SKM-1 treated with dmso at 0.1 percent for 144 hours (cell line): ENCODE measurements at regions not wholly inside any gene's neighbourhood (a gene's known extent, or its start where the extent isn't known, plus 50 kb on each side); places are given as distances from the start of the nearest gene placed in this dataset.
"Not testable (repeated sequence)": the region's sequence is repeated elsewhere in the genome, so short reads cannot be mapped to it uniquely, and the experiment has no call there.

ENCODE experiments used
- DNase-seq: peaks from one replicate; lab custom pipeline; 2025; ENCODE audit not compliant: unreplicated experiment; lab: John Stamatoyannopoulos, UW

DNA sequence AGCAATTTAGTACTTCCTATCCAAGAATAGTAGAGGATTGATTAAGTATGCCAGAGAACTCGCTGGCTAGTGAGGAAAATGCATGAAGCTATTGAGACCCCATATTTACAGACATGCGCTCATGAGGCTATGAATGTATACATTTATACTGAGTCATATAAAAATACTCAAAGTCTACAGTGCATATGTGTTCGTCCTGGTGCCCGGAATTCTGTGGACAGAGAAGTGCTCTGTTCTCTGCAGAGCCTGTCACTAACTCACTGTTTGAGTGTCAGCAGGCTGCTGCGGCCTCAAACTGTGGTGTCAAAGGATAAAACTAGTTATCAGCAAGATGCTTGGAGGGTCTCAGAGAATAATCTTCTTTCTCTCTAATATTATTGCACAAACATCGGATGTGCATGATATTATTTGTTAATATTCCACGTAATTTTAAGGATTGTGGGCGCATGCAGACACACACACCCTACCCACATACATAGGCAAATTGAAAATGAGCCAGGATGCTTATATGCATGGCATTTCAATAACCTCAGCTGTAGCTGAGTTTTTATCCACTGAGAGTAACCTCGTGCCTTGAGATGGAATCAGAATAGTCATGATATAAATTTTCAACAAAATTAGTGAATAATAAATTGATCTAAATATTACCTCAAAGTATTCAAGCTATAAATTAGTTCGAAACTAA is 50.0 kb upstream of the TSC22D2 start:
- DNase-seq = no peak

DNA sequence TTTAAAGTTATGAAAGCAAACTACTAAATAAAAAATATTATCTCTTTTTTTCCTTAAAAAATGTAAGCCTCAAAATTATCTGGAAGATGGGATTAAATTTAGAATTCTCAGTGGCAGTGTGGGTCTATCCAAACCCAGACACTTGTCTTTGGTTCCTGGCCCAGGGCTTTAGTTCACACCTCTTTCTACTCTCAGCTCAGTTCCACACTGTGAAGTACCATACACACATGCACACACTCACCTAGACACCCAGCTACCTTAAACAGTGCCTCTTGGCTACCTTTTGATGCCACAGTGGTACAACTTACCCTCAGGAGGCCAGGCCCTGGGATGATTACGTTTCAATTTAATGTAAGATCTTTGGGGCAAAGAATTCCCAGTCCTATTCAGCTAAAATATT is 51.0 kb upstream of the TSC22D2 start:
- DNase-seq = no peak

DNA sequence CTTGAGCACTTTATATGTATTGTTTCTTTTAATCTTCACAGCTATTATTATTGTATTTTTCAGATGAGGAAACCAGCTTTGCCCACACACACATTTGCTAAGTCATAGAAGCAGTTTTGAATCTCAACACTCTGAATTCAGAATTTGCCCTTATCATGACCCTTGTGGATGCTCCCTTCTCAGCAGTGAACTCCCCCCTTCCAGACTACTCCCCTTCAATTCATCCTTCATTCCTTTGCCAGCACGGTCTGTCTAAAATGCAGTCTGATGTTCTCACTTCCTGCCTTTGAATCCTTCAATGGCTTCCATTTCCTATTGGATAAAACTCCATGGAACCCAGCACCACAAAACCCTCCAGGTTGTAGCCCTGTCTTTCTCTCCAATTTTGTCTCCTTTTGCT is 52.5 kb upstream of the TSC22D2 start:
- no peak for DNase-seq

DNA sequence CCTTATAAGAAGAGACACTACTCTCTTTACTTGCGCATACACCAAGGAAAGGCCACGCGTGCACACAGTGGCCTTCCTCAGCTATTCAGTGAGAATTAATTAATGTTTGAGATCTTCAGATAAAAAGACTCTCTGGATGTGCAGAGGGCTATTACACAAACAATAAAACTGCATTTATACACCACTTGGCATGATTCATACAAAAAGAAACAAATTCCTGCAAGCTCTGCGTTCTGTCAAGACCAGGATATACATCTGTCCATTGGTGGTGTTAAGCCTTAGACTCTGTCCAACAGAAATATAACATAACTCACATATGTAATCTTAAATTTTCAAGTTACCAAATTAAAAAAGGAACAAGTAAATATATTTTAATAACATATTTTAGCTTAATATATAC is 55.2 kb upstream of the TSC22D2 start:
- no peak for DNase-seq

DNA sequence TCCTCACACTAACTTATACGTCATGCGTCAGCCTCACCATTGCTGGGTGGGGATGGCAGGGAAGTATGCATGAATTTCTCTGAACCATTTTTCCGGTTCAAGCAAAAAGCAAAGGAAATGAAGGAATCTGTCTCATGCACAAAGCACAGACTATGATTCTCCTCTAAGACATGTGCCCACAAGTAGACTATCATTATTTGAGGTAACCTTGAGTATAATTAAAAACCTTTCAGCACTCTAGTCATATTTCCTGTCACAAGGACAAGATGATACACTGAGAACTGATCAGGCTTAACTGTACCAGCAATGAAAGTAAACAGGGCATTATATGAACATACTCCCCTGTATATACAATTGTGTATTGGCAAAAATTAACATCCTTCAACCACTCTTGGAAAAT is 56.7 kb upstream of the TSC22D2 start:
- DNase-seq = no peak

DNA sequence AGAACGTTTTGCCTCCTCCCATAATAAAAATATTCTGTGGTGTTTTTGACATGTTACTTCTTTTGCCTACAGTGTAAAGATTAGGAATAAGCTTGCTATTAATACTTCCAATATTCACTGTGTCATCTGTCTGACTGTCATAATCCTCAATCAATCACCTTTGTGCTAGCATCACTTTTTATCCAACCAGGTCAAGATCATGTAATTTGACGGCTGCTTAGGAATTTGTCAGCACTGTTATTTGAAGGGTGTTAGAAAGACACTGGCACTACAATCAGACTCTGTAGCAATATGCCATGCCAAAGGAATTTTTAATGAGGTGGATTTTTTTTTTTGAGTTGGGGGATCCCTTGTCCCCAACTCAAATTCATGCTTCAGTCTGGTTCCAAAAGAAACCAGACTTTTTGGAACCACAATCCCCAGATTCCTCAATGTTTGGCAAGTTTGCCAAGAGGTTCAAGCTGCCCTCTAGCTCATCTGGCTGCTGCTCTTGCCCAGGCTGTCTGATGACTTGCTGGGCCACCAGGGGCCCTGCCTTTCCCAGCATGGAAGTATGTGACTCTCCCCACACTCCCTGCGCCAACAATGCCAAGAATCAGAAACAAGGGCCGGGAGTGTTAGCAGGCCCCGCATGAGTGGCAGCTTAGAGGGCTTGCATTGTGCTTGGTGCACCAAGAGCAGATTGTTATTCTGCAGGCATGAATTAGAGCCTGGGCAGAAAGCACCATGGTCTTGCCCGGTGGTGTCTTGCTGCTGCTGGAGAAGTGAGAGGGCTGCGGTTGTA is 58.6 kb upstream of the TSC22D2 start:
- no peak for DNase-seq

DNA sequence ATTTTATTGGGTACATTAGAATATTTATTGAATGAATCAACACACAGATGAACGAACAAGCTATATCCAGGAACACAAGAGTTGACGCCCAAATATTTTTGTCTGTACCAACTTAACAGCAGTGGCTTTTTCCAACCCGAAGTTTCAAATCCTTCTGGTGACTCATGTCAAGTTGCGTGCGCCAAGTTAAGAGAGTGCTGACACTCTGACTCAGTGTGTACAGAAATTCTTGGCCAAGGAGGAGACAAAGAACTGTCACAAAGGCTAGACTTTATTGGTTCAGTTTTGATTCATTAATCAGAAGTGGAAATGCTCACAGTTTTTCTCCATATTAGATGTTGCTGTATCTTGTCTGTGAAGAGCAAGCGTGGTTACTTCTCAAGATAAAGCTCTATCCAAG is 59.6 kb upstream of the TSC22D2 start:
- no peak for DNase-seq

DNA sequence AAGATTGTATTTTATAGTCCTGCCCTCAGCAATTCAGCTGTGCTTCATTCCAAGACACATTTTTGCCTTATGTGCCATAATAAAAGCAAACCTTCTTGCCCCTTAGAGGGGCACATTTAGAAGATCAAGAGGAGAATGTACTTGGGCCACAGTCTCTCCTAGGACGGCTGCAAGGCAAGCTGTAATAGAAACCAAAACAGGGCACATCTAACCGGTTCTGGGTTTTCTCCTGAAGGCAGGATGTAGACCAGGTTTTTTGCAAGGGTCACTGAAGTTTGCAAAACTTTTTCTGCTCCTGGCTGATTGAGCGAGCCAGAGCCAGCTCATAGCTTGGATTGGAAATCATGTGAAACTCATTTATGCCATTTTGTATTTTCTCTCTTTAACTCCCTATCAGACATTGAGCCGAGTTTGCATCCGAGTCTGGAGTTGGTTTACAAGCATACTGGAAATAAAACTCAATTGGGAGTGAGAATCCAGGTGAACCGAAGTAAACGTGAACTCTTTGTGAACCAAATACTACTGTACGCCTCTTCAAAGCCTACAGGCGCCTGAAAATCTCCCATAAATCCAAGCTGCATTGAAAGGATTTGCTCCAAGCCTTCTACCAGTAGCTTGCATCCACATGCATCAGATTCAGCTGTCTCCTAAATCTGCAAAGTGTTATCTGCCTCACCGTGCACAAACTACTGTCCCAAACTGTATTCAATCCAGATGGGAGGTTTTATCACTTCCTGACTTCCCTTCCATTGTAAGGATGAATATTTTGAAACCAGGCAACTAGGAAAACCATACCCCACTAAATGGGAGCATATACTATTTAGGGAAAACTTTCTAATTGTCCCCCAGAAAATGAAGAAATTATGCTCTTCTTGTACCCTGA is 60.9 kb upstream of the TSC22D2 start:
- no peak for DNase-seq

DNA sequence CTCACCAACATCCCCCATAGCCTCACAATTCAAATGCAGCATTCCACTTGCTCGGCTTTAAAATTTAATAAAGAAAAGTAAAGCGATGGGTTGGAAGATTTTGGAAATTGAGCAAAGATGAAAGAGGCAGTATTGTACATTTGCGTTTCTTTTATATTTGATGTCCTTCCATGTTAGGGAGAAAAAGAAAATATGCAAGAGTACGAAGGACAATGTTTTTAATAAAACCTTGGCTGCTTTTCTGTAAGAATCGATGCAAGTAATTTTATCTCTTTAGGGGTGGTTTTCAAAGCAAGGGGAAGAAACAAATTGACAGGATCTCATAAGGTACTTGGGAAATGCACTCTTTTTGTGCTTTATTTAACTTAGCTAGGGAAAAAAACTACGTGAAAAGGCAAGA is 61.8 kb upstream of the TSC22D2 start:
- no peak for DNase-seq

DNA sequence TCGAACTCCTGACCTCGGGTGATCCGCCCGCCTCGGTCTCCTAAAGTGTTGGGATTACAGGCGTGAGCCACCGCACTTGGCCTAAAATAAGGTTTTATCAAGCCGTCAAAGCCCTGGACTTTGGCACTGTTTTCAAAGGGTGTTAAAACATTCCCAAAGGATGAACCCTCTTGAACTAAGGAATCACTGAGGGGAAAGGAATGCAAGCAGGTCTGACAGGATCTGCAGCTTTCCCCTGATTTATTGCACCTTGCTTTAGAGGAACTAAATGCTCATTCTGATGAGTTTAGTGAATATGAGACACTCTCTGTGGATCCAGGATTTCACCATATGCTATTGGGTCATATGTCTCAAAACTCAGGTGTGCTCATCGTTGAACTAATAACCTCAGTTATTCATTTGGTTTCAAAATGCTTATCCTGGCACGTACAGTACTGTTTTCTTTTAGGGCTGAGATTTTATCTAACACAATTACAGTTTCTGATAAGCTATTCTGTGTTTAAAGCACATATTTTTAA is 63.0 kb upstream of the TSC22D2 start:
- DNase-seq = no peak

DNA sequence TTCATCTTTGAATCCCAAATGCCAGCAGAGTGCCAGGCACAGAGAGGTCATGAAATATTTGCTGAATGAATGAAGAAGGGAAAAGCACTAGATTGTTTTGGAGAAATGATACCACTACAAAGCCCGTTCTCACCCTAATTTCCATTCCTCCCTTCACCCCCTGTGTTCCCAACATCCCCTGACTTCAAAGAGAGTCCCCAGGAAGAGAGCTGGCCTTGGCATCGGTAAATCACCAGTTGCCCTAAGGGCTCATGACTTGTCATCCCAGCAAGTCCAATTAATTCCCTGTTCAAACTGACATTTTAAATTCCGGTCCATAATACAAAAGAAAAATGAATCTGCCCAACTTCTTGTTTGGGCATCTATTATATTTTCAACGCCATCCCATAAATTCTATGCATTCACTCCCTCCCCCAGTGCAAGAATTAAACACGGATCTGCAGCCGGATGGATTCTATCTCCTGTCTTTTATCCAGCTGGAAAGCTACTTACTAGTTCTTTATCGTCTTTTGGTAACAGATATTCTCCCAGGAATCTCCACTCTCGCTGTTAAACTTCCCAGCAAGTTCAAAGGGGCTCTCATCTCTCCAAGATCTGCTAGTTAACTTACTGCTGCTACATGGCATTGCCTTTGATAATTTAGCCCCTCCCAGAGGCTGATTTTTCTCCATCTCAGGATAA is 63.9 kb upstream of the TSC22D2 start:
- no peak for DNase-seq

DNA sequence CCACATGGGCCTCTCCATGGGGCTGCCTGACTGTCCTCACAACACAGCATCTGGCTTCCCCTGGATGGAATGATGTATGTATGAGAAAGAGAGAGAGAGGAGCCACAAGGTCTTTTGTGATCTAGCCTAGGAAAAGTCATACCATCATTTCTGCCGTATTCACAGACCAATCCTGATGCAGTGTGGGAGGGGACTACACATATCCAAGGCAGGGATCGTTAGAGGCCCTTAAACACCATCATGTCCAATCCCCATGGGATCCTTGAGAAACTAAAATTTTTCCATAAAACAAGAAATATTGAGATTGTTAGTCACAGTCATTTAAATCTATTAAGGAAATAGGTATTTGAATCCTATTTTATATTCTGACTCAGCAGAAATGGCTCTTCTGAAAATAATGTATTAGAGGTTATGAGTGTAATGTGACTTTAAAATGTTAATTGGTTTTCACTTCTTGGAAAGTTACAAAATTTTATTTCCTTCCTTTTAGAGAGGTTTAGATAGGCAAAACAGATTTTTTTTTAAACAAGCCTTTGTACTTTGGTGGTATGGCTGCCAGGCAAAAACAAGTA is 65.1 kb upstream of the TSC22D2 start:
- no peak for DNase-seq

DNA sequence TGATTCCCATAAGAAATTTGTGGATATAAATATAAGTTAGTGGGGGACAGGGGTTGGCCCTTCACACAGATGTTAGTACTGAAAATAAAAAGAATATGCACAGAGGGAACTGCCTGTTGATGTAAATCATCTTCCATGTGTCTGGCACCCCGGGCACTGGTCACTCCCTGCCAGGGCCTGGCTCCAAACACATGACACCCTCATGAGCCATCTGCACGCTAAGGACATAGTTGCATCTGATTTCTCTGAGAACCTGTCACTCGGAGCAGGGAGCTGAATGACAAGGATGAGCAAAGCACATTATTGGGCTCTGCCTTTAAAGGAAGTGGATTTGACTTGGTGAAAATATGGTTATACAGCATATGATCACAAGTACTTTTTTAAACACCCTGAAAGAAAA is 66.2 kb upstream of the TSC22D2 start:
- no peak for DNase-seq

DNA sequence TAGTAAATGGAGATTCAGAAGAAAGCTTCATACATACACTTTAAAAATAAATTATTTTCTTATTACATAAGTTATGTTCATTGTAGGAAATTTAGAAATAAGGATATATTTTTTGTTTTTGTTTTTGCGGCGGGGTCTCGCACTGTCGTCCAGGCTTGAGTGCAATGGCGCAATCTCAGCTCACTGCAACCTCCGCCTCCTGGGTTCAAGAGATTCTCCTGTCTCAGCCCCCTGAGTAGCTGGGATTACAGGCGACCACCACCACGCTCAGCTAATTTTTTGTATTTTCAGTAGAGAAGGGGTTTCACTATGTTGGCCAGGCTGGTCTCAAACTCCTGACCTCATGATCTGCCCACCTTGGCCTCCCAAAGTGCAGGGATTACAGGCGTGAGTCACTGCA is 71.7 kb upstream of the TSC22D2 start:
- not testable (repeated sequence) for DNase-seq

DNA sequence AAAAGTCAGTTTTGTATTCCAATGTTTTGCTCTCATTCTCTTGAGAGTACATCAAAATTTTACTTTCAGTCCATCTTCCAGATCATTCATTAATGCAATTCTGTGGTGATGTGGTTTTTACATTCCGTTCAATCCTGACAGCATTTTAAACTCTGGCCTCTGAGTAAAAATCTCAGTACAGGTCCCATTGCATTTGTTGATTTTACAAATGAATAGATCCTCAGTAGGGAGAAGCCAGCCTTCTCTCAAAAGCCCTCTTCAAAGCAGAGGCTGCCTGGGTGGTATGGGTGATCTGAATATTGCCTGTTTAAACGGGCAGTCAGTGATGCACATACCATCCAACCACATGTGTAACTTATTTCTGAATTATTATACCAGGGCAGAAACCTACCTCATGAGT is 72.5 kb upstream of the TSC22D2 start:
- no peak for DNase-seq

DNA sequence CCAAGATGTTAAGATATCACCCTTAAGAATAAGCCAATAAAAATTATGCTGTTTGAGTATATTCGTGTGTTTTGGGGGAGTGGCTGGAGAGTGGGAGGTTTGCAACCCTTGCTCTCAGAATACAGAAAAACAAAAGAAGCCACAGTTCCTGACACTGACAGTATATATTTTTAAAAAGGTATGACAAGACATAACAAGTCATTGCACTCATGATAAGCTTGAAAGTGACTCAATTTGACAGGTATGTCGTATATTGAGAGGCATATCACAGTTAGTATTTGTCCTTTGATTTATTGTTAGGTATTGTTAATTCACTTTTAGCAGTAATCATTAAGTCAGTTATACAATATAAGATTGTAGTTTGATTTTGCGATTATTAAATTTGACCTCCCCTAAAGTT is 73.1 kb upstream of the TSC22D2 start:
- DNase-seq = no peak

DNA sequence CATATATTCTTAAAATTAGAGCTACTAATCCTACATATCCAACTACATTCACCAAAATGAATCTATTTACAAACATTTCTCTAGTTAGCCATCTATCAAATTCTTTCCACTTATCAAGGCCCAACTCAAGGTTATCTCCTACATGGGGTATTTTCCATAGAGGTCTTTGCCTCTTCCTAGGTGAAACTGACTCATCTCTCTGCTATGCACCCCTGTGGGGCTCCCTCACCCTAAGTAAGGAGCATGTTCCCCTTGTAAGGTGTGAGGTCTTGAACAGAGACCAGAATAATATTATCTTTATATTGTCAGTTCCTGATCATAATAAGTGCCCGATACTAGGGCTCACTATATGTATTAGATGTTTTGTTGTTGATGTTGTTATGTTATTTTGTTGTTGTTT is 74.6 kb upstream of the TSC22D2 start:
- DNase-seq = no peak

DNA sequence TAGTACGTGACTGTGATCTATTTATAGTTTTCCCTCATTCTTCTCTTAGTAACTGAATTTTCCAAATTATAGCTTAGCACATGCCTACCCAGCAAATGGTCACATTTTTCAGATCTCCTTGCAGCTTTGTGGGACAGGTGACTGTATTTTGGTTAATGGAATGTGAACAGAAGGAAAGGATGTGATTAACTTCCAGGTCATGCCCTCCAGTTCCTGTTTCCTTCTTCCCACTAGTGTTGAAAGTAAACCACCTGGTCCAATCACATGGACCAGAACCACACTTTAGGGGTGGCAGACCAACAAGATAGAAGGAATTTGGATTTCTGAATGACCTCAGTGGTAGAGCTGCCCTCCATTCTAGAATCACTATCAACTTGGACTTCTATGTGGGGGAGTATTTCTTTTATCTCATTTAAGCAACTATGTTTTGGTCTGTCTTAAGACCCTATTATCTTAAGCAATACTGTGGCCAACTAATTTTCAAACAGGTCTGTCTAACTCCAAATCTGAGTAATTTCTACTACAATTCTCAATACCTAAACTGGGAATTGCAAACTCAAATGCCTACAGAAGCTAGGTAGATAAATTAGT is 76.0 kb upstream of the TSC22D2 start:
- DNase-seq = no peak

DNA sequence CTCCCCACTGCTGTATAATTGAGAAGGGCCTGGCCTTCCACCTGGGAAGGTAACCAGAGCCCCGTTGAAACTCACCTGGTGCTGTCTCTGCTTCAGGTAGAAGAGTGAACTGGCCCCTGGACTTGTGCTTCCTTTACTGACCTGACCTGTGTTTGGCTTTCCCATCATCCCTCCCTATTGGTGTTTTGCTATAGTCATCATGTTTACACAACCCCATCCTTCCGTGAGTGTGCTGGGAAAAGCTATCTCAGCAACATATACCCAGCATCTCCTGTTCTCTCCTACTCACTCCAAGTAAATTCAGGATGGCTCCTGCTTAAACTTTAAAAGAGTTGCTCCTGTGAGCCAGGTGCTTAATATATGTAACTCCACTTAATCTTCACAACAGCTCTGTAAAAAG is 77.2 kb upstream of the TSC22D2 start:
- no peak for DNase-seq

DNA sequence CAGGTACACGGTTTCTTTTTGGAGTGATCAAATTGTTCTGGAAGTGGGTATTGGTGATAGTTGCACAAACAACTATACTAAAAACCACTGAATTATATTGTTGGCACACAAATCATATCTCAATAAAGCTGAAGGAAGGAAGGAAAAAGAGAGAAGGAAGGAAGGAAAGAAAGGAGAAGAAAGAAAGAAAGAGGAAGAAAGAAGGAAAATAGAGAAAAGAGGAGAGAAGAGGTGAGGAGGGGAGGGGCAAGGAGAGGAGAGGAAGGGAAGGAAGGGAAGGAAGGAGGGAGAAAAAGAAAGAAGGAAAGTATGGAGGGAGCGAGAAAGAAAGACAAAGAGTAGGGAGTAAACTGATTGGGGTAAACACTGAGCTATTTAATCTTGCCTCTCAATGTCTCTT is 77.9 kb upstream of the TSC22D2 start:
- no peak for DNase-seq
